SU-DHL-6 (cell line): ENCODE measurements at regions not wholly inside any gene's neighbourhood (a gene's known extent, or its start where the extent isn't known, plus 50 kb on each side); places are given as distances from the start of the nearest gene placed in this dataset.

ENCODE experiments used
- H2AFZ ChIP-seq: fragments of 200-600 bp; sonication (generic); 2 replicates; pipeline ENCODE4 v1.6.1; 2014; ENCODE audit warnings: low read depth, mild to moderate bottlenecking, moderate library complexity, mixed read lengths, antibody characterized with exemption, low read length; ENCODE audit not compliant: severe bottlenecking
- H3F3A ChIP-seq: fragments of 200-600 bp; shearing (Covaris generic); 2 replicates; pipeline ENCODE4 v1.6.0; 2016; ENCODE audit warnings: antibody characterized with exemption, mild to moderate bottlenecking; ENCODE audit not compliant: insufficient read depth
- H3K27ac ChIP-seq: fragments of 200-600 bp; sonication (generic); 2 replicates; pipeline ENCODE4 v1.5.1; 2016; ENCODE audit warnings: low read depth, mild to moderate bottlenecking, low read length, moderate library complexity, mixed read lengths
- H3K27me3 ChIP-seq: fragments of 200-600 bp; sonication (generic), shearing (Covaris generic); 2 replicates; pipeline ENCODE4 v1.6.0; 2014; ENCODE audit warnings: mild to moderate bottlenecking, low read length
- H3K36me3 ChIP-seq: fragments of 200-600 bp; sonication (generic); 2 replicates; pipeline ENCODE4 v1.6.1; 2014; ENCODE audit warnings: mild to moderate bottlenecking, low read length, mixed read lengths
- H3K4me2 ChIP-seq: fragments of 300-600, 200-600 bp; shearing (Covaris generic), sonication (generic); 2 replicates; pipeline ENCODE4 v1.6.0; 2014; ENCODE audit warnings: low read length, low read depth, mild to moderate bottlenecking; ENCODE audit not compliant: poor library complexity, severe bottlenecking
- H3K4me3 ChIP-seq: fragments of 200-600 bp; sonication (generic); 2 replicates; pipeline ENCODE4 v1.5.1; 2014; ENCODE audit warnings: antibody characterized with exemption, low read length, mild to moderate bottlenecking, mixed read lengths; ENCODE audit not compliant: insufficient read depth, poor library complexity, severe bottlenecking
- H3K79me2 ChIP-seq: fragments of 200-600 bp; sonication (generic); 2 replicates; pipeline ENCODE4 v1.6.1; 2014; ENCODE audit warnings: mild to moderate bottlenecking, low read length, moderate library complexity; ENCODE audit not compliant: insufficient read depth
- H3K9ac ChIP-seq: fragments of 200-600 bp; sonication (generic); 2 replicates; pipeline ENCODE4 v1.7.0; 2014; ENCODE audit warnings: mild to moderate bottlenecking, low read length
- H3K9me2 ChIP-seq: fragments of 200-600 bp; sonication (generic); replicated peaks from 2 replicates; pipeline ENCODE4 v1.6.1; 2014; ENCODE audit warnings: low read length; ENCODE audit not compliant: insufficient read depth
- H3K9me3 ChIP-seq: fragments of 200-600 bp; sonication (generic); 2 replicates; pipeline ENCODE4 v1.6.1; 2014; ENCODE audit warnings: low read length, mixed read lengths; ENCODE audit not compliant: insufficient read depth
- H4K20me1 ChIP-seq: fragments of 200-600 bp; sonication (generic); 2 replicates; pipeline ENCODE4 v1.6.1; 2014; ENCODE audit warnings: low read depth, mild to moderate bottlenecking, antibody characterized with exemption, low read length, moderate library complexity, mixed read lengths
- CTCF ChIP-seq: fragments of 200-600 bp; sonication (generic); IDR thresholded peaks from one replicate; pipeline ENCODE4 v1.5.1; 2017; ENCODE audit warnings: antibody characterized with exemption, mild to moderate bottlenecking, low read length, moderate library complexity; ENCODE audit not compliant: insufficient read depth, poor library complexity, severe bottlenecking
- EZH2phosphoT487 ChIP-seq: fragments of 200-600 bp; sonication (generic), shearing (Covaris generic); conservative IDR thresholded peaks from 2 replicates; pipeline ENCODE4 v1.6.1; 2018; ENCODE audit warnings: mild to moderate bottlenecking, antibody characterized with exemption, low read length, moderate library complexity, mixed read lengths

GRCh38 chr1:99554727-99555126 is 91.2 kb upstream of the PALMD start:
- no peaks in the 10 kb centered on the region for H3K9me2 ChIP-seq
- no peaks in the 10 kb centered on the region for H3K36me3 ChIP-seq
- H3K4me2 ChIP-seq: no peak overlapping the region
- TF ChIP-seq EZH2phosphoT487 (no peak), CTCF (no peak)
- no peak overlapping the region for H3K27ac ChIP-seq
- H3F3A ChIP-seq: no peaks in the 10 kb centered on the region
- H2AFZ ChIP-seq: no peak overlapping the region
- H3K4me3 ChIP-seq: no peak overlapping the region
- no peaks in the 10 kb centered on the region for H3K9me3 ChIP-seq
- no peaks in the 10 kb centered on the region for H3K27me3 ChIP-seq
- no peak overlapping the region for H3K9ac ChIP-seq
- no peaks in the 10 kb centered on the region for H4K20me1 ChIP-seq
- no peaks in the 10 kb centered on the region for H3K79me2 ChIP-seq

GRCh38 chr1:99557546-99558202 is 88.2 kb upstream of the PALMD start:
- no peak for TF ChIP-seq CTCF
- no peak for TF ChIP-seq EZH2phosphoT487
- H3K4me2 ChIP-seq: no peak overlapping the region

GRCh38 chr1:99559166-99559565 is 86.7 kb upstream of the PALMD start:
- H3K4me2 ChIP-seq: no peak overlapping the region
- TF ChIP-seq EZH2phosphoT487: no peak
- no peak for TF ChIP-seq CTCF
- H3K27ac ChIP-seq: no peak overlapping the region
- no peaks in the 10 kb centered on the region for H4K20me1 ChIP-seq
- no peaks in the 10 kb centered on the region for H3K79me2 ChIP-seq
- H3F3A ChIP-seq: no peaks in the 10 kb centered on the region
- H3K9me3 ChIP-seq: no peaks in the 10 kb centered on the region; the same call in 1 of the 2 replicates
- no peak overlapping the region for H2AFZ ChIP-seq
- no peak overlapping the region for H3K9ac ChIP-seq
- H3K36me3 ChIP-seq: no peaks in the 10 kb centered on the region
- no peaks in the 10 kb centered on the region for H3K9me2 ChIP-seq
- 0 out of 2 replicates have a peak, but pooled peaks cover 4% of the 10 kb centered on the region for H3K27me3 ChIP-seq
- H3K4me3 ChIP-seq: no peak overlapping the region

More at GRCh38 chr1:99557546-99558202, 88.2 kb upstream of the PALMD start:
- Histone ChIP-seq H3F3A (no peaks in the 10 kb centered on the region), H3K36me3 (no peaks in the 10 kb centered on the region), H3K4me3 (no peak overlapping the region), H3K9me3 (no peaks in the 10 kb centered on the region; the same call in 1 of the 2 replicates), H3K79me2 (no peaks in the 10 kb centered on the region), H2AFZ (no peak overlapping the region), H4K20me1 (no peaks in the 10 kb centered on the region), H3K27me3 (0 out of 2 replicates have a peak, but pooled peaks cover 4% of the 10 kb centered on the region), H3K27ac (no peak overlapping the region), H3K9ac (no peak overlapping the region), H3K9me2 (no peaks in the 10 kb centered on the region)
